NCI-H69 (cell line): ENCODE measurements at regions not wholly inside any gene's neighbourhood (a gene's known extent, or its start where the extent isn't known, plus 50 kb on each side); places are given as distances from the start of the nearest gene placed in this dataset.
A peak's percentile ranks its signal among the peaks of the same experiment; 100 is the strongest.

Experiments
- DNase-seq: peaks from one replicate; lab custom pipeline; 2025; lab: John Stamatoyannopoulos, UW

DNA sequence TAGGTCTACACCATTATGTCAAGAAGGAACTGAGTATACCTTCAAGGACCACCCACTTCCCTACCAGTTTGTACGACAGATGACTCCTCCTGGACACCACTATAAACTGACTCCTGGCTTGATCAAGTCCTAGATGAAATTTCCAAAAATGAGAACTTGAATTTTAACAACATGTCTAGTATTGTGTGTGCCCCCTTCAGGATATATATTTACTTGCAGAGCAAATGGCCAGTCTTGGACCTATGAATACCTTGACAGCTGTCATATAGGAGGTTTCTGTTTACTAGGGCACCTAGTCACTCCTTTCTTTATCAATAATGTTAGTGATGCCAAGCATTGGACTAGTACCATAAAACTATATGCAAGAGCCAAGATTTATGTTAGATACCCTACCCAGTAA lies 94.1 kb upstream of the TMEM26 start:
- DNase-seq: no peak

- no peak for DNase-seq
Observed at GRCh38 chr10:61545170-61545569, 92.0 kb upstream of the TMEM26 start.

DNA sequence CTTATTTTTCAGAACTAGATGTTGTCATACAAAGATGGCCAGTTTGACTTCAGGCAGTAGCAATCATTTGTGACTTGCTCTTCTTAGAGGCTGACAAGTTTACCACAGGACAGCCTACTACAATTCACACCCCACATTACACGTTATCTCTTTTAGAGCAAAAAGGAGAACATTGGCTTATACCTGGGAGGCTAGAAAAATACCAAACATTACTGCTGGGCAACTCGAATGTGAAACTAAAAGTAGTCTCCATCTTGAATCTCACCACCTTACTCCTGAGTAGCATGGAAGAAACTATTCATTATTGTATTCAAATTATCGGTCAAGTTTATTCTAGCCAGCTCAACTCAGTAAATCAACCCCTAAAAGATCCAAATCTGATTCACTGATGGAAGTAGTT lies 90.7 kb upstream of the TMEM26 start:
- DNase-seq: no peak

DNA sequence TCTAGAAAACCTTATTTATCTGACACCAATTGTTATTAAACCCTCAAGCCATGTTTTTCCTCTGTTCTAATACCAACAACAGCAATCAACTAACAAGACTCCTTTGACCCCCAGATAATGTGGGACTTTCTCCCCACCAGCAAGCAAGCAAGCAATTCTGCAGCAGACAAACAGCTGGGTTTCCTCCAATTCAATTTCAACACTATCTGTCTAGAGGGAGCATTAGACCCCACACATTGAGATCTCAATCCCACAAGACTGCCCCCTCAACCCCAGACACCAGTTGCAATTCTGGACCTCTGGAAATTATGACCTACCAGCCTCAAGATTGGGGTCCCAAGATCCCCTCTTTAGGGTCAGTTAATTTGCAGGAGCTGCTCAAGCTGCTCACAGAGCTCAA lies 89.4 kb upstream of the TMEM26 start:
- no peak for DNase-seq

GRCh38 chr10:61541960-61542359 lies 88.8 kb upstream of the TMEM26 start:
- peak; percentile 6 for DNase-seq

GRCh38 chr10:61539876-61540275 lies 86.7 kb upstream of the TMEM26 start:
- no peak for DNase-seq

DNA sequence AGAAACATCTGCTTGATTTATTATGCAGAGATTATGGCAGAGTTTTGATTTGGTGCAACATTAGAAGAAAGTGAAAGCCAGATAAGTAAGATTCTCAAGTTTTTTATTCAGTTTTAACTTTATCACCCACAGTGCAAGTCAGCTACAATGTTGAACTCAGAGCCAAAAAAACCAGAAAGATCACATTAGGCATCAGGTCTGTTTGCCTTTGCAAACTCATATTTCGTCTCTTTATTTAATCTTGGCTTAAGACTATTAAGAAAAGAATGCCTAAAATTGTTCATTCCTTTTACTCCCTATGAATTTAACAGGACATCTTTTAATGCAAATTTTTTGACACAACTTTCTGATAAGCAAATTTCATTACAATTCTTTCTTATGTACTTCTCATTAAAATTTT lies 76.0 kb upstream of the TMEM26 start:
- no peak for DNase-seq

- no peak for DNase-seq
Observed at GRCh38 chr10:61503051-61503450, 49.9 kb upstream of the TMEM26 start.
